NCI-H446 treated with DMSO at 0.1 percent for 48 hours (cell line): ENCODE measurements at regions not wholly inside any gene's neighbourhood (a gene's known extent, or its start where the extent isn't known, plus 50 kb on each side); places are given as distances from the start of the nearest gene placed in this dataset.

Experiments
- DNase-seq: peaks from one replicate; lab custom pipeline; 2025; lab: John Stamatoyannopoulos, UW

GRCh38 chr6:66421570-66421969, 714.5 kb upstream of the EYS start:
- DNase-seq: no peak

- no peak for DNase-seq
Observed at GRCh38 chr6:66418906-66419305, 711.9 kb upstream of the EYS start.

- DNase-seq: no peak
Observed at GRCh38 chr6:66403966-66404365, 696.9 kb upstream of the EYS start.

- DNase-seq: no peak
Observed at GRCh38 chr6:66402873-66403272, 695.8 kb upstream of the EYS start.

DNA sequence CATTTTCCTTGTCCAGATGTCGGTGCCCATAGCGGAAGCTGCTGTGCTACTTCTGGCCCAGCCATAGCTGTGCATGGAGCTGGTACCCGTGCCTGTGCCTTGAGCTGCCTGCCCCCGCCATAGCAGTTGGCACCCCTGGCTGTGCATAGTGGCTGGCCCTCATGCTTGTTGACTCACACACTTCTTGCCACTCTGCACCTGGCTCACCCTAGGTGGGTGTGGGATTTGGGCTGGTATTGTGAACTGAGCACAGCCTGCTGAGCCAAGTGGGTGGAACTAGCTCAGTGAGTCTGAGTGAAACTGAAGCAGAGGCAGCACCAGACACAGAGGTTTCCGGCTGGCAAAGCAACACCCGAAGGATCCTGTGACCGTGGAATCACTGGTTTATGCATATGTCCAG, 689.5 kb upstream of the EYS start:
- DNase-seq: no peak

DNA sequence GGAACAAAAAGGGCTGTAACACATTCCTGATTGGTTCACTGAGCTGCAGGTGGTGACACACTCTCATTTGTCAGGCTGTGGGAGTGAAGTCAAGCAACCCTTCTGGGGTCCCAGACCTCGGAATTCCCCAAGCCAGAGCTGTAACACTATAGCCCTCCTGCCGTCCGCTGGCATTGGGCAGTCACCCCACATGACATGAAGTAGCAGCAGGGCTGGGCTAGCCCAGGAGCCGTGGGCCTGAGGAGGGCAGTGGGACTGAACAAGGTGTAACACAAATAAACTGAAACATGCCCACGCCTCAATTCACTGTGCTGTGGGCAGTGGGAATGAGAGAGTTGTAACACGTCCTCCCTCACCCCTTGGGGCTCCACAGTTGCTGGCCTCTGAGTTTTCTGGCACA, 689.1 kb upstream of the EYS start:
- DNase-seq: no peak

DNA sequence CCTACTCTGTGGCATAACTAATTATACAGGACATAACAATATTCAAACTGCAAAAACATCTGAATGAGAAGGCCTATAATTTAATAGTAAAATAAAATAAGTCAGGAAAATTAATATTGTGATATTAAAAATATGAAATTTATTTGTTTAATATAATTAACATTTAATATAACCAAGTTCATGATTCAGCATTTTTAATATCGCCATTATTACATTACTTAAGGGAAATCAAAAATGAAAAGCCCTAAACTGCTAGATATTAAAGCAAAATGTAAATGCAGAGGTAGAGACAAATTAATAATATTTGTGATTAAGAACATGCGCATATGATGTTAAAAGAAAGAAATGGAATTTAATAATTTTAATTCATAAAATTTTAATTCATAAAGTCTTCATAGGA, 683.4 kb upstream of the EYS start:
- no peak for DNase-seq

GRCh38 chr6:66376001-66376400, 669.0 kb upstream of the EYS start:
- DNase-seq: no peak

DNA sequence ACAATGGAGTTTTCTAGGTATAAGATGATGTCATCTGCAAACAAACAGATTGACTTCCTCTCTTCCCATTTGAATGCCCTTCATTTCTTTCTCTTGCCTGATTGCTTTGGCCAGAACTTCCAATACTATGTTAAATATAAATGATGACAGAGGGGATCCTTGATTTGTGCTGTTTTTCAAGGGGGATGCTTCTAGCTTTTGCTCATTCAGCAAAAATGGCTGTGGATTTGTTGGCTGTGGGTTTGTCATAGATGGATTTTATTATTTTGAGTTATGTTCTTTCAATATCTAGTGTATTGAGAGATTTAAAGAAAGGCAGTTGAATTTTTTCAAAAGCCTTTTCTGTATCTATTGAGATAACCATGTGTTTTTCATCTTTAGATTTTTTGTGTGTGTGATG, 662.4 kb upstream of the EYS start:
- no peak for DNase-seq

DNA sequence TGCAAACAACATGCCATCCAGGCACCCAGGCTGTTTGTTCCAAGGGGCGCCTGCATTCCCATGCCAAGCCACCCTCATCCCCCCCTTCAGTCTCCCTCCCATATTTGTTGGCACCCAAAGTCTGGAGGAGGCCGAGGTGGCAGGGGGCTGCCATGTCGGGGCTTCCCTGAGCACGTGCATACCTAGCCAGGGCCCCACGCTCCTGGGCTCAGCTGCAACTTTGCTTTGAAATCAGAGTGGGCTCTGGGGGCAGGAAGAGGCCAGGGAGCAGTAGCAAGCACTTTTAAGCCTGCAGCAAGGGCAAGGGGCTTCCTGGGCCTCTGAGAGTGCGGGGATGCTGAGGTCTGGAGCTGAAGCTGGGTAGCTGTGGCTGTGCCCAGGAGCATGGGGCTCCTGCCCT, 655.9 kb upstream of the EYS start:
- no peak for DNase-seq

DNA sequence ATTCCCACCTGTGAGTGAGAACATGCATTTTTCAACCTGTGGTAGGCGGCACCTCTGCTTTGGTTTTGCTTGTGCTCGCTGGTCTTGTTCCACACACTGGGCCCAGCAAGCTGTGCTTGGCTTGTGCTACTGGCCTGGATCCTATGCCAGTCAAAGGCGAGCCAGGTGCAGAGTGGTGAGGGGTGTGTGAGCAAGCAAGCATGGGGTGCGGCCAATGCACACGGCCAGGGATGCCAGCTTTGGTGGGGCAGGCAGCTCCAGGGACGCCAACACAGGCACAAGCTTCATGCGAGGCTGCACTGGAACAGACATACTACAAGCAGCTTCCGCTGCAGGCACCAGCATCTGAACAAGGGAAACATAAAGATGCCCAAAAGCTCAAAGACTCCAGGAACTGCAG, 654.9 kb upstream of the EYS start:
- DNase-seq: no peak

- no peak for DNase-seq
Observed at GRCh38 chr6:66357781-66358180, 650.8 kb upstream of the EYS start.

DNA sequence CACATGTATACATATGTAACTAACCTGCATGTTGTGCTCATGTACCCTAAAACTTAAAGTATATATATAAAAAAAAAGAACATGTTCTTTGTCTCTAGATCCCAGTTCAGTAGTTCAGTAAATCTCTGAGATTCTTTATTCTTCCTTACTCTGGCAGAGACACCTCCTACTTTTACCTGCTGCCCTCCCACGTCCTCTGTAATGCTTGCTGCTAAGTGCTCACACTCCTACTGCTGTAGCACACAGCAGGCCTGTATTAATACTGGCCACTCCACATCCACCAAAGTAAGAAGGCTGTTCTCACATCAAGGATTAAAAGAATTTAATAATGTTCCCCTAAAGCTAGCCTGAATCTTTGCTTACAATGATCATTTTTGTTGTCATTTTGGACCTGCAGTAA, 648.4 kb upstream of the EYS start:
- no peak for DNase-seq

GRCh38 chr6:66344796-66345195, 637.8 kb upstream of the EYS start:
- no peak for DNase-seq

GRCh38 chr6:66340736-66341135, 633.7 kb upstream of the EYS start:
- no peak for DNase-seq

- no peak for DNase-seq
Observed at GRCh38 chr6:66336176-66336575, 629.1 kb upstream of the EYS start.

DNA sequence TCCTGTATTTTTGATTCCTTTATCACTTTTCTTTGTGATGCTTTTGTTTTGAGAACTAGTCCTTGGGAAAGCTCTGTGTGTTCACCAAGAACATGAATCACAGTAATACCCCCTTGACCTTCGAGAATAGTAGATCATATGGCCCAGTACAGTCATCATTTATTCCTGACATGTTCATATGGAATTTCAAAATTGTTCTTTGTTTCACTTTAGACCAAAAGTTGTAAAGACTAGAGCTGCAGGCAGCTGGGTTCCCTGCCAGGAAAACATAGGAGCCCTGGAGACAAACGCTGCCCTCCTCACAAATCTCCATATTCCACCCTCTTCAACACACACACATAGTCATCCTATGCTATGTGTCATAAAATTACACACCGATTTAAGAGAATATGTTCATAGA, 621.2 kb upstream of the EYS start:
- DNase-seq: no peak

GRCh38 chr6:66326228-66326627, 619.2 kb upstream of the EYS start:
- DNase-seq: no peak

DNA sequence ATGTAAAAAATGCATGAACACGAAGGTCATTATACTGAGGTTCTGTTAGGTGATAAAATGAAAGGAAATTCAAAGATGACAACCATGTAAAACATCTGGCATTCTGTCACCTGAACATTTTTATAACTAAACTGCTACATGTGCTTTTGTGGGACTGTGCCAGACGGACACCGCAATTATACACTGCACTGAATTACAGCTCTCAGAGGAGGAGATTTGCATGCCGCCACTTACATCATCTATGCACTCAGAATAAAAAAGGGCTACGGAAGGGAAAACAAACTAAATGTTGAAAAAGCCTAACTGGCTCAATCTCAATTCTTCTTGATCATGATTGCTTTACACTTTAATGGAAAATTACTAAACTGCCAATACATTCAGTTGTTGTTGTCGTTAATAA, 614.0 kb upstream of the EYS start:
- no peak for DNase-seq

DNA sequence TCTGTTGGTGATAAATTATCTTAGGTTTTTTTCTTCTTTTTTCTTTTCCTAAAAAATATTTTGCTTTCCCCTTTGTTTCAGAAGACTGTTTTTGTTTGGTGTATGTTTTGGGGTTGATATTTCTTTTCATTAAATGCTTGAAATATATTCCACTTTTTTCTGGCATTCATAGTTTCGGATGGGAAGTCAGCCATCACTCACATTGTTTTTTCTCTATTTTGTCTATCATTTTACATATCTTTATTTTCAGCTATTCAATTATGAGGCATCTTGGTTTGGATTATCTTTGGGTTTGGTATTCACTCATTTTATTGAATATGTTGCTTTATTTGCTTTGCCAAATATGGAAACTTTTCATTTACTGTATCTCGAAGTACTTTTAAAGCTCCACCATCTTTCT, 600.5 kb upstream of the EYS start:
- DNase-seq: no peak

- no peak for DNase-seq
Observed at GRCh38 chr6:66291905-66292304, 584.9 kb upstream of the EYS start.

DNA sequence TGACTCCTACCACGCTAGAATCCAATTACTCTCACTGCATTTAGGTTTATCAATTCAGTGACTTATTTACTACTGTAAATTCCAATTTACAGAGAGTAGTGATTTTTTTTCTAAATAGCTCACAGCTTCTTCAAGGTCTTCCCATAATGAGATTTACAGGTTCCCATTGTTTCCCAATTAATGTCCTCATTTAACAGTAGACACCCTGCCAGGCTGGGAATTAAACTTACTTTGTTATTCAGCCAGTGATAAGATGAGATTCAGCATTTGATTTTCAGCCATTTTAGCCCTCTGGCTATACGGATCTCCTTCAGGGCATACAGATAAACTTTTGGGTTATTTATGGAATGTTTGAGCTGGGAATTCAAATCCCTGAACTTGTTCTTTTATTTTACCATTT, 582.9 kb upstream of the EYS start:
- DNase-seq: no peak

- DNase-seq: no peak
Observed at GRCh38 chr6:66278115-66278514, 571.1 kb upstream of the EYS start.

GRCh38 chr6:66277400-66277799, 570.4 kb upstream of the EYS start:
- DNase-seq: no peak

- no peak for DNase-seq
Observed at GRCh38 chr6:66265737-66266136, 558.7 kb upstream of the EYS start.
